ENCODE measurements at regions not wholly inside any gene's neighbourhood (a gene's known extent, or its start where the extent isn't known, plus 50 kb on each side); places are given as distances from the start of the nearest gene placed in this dataset.

- no peak for TF ChIP-seq POLR2A (IDR thresholded peaks at IDR 0.05)
- no peak for TF ChIP-seq CTCF (IDR thresholded peaks at IDR 0.05)
These were observed 333.9 kb upstream of the TBC1D5 start for GRCh38 chr3:18076301-18076700.
